ENCODE measurements at regions not wholly inside any gene's neighbourhood (a gene's known extent, or its start where the extent isn't known, plus 50 kb on each side); places are given as distances from the start of the nearest gene placed in this dataset.

DNA sequence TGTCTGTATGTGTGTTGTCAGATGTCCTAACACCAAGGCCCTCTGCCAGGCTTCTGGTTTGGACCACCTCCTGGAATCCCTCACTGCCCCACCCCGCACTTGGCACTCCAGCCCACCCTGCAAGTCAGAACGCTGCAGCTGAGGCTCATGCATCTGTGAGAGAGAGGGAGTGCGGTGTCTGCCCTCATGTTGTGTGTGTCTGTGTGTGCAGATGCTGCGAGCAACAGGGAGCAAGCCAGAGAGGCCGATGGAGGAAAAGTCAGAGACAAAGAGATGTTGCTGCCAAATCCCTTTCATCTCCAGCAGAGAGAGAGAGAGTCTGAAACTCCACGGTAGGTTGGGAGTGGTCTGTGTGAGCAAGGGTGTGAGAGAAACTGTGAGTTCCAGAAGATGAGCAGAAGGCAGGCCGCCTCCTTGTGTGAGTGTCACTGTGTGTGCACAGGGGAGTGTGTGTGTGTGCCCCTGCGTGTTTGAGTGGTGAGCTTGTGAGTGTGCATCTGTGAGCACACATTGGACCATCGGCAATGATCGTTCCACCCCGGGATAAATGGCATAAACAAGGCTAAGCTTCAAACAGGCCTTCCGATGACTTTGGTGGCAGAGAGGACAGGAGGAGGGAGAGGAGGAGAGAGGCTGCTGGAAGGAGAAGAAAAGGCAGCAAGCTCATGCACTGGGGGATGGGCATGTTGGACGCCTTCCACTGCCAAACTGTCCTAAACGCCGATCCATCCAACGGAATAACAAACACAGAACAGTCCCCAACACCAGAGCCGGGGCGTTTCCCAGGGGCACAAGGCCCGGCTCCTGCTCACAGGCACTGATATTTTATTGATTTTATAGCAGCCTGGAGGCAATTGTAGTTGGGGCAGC lies 99.2 kb upstream of the GRIK3 start:
- no peaks in the 10 kb centered on the region for H3K4me1 ChIP-seq (ENCODE audit: insufficient read depth, low read length)
- H2BK12ac ChIP-seq (ENCODE audit: insufficient read length, low read depth, low read length), result no peak overlapping the region
- no peak overlapping the region for H3K27ac ChIP-seq (ENCODE audit: insufficient read length, low read depth, low read length)
- H2AFZ ChIP-seq (ENCODE audit: low read length), result no peak overlapping the region
- H3K79me2 ChIP-seq (ENCODE audit: insufficient read depth, low read length), result no peaks in the 10 kb centered on the region
- H3K56ac ChIP-seq (ENCODE audit: insufficient read length, low read depth, low read length), result no peak overlapping the region
- H3K18ac ChIP-seq (ENCODE audit: insufficient read length, low read depth, low read length), result no peak overlapping the region
- no peak overlapping the region for H3K9ac ChIP-seq (ENCODE audit: extremely low read depth, insufficient read length, low read length)
- WGBS (ENCODE audit: extremely low coverage, insufficient read length, low lambda C conversion rate), result no CpG with 5 or more reads among the region's 19 CpGs
- H3K23me2 ChIP-seq (ENCODE audit: insufficient read length, low read depth, low read length, poor library complexity, severe bottlenecking), result no peaks in the 10 kb centered on the region
- H2AK5ac ChIP-seq (ENCODE audit: insufficient read length, low read length), result no peak overlapping the region
- H4K5ac ChIP-seq (ENCODE audit: insufficient read length, low read depth, low read length), result no peak overlapping the region
- no peak for TF ChIP-seq CTCF (conservative IDR thresholded peaks at IDR 0.05)
- no peak overlapping the region for H3K4me3 Mint-ChIP-seq
- H3K23ac ChIP-seq (ENCODE audit: insufficient read length, low read depth, low read length), result no peak overlapping the region
- H4K20me1 ChIP-seq (ENCODE audit: control insufficient read depth, insufficient read depth, insufficient read length), result no peaks in the 10 kb centered on the region
- H4K91ac ChIP-seq (ENCODE audit: insufficient read length, low read depth, low read length), result no peak overlapping the region
- H3K4me2 ChIP-seq (ENCODE audit: insufficient read depth, insufficient read length, low read length), result no peak overlapping the region
- H3T11ph ChIP-seq (ENCODE audit: low read length), result no peak overlapping the region
- H3K9me3 Mint-ChIP-seq, result no peaks in the 10 kb centered on the region
- H3K9me3 ChIP-seq (ENCODE audit: control insufficient read depth, low read depth, low read length), result no peaks in the 10 kb centered on the region
- no peak for DNase-seq
- H2BK120ac ChIP-seq (ENCODE audit: low read depth, low read length, poor library complexity, severe bottlenecking), result no peak overlapping the region
- no peak overlapping the region for H3K14ac ChIP-seq (ENCODE audit: insufficient read depth, low read length)
- no peaks in the 10 kb centered on the region for H3K36me3 Mint-ChIP-seq (ENCODE audit: insufficient read depth in 1 of 3, low read depth in 3 of 3)
- H3K27me3 Mint-ChIP-seq (ENCODE audit: low read depth), result peaks cover 28% of the 10 kb centered on the region
- H3K27me3 ChIP-seq (ENCODE audit: insufficient read depth, low read length), result no peaks in the 10 kb centered on the region
- H3K4me1 Mint-ChIP-seq, result no peaks in the 10 kb centered on the region
- H3K27ac Mint-ChIP-seq, result no peak overlapping the region
- no peak overlapping the region for H4K8ac ChIP-seq (replicated peaks; ENCODE audit: insufficient read length, low read depth, low read length)
- no peak overlapping the region for H2BK20ac ChIP-seq (ENCODE audit: low read depth, low read length, poor library complexity, severe bottlenecking)
- H3K4ac ChIP-seq (ENCODE audit: low read depth, low read length), result no peak overlapping the region
- no peak overlapping the region for H2BK5ac ChIP-seq (ENCODE audit: insufficient read length, low read length)
- no peak overlapping the region for H2BK15ac ChIP-seq (ENCODE audit: low read depth, low read length)
- no peaks in the 10 kb centered on the region for H3K79me1 ChIP-seq (ENCODE audit: insufficient read depth, low read depth, low read length, poor library complexity, severe bottlenecking)

Data from H9 (cell line).